GM12874 (cell line): ENCODE measurements at regions not wholly inside any gene's neighbourhood (a gene's known extent, or its start where the extent isn't known, plus 50 kb on each side); places are given as distances from the start of the nearest gene placed in this dataset.

ENCODE experiments used
- TF ChIP-seq, protein P1 (sequence below): IDR thresholded peaks from 2 replicates; pipeline ENCODE4 v1.5.1; 2011; ENCODE audit warnings: low read depth, mild to moderate bottlenecking, control low read depth, low read length, moderate library complexity; ENCODE audit not compliant: insufficient read depth

DNA sequence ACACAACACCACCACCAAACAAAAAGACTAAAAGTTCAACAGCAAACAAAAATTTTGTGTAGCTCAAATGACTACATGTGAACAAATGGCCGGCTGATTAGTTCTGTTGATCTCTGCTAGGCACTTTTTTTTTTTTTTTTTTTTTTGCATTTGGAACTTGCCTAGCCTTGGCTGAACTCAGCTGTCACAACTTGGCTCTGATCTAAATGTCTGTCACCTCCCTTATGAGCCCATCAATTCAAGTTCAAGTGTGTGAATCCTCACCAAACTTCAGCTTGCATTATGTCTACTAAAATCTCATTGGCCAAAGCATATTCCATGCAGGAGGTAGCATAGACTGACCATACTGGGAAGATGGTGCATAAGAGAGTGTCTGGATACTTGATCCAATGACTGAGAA is 606.5 kb upstream of the ADGRL4 start:
- TF ChIP-seq, protein P1, sequence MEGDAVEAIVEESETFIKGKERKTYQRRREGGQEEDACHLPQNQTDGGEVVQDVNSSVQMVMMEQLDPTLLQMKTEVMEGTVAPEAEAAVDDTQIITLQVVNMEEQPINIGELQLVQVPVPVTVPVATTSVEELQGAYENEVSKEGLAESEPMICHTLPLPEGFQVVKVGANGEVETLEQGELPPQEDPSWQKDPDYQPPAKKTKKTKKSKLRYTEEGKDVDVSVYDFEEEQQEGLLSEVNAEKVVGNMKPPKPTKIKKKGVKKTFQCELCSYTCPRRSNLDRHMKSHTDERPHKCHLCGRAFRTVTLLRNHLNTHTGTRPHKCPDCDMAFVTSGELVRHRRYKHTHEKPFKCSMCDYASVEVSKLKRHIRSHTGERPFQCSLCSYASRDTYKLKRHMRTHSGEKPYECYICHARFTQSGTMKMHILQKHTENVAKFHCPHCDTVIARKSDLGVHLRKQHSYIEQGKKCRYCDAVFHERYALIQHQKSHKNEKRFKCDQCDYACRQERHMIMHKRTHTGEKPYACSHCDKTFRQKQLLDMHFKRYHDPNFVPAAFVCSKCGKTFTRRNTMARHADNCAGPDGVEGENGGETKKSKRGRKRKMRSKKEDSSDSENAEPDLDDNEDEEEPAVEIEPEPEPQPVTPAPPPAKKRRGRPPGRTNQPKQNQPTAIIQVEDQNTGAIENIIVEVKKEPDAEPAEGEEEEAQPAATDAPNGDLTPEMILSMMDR: no peak

DNA sequence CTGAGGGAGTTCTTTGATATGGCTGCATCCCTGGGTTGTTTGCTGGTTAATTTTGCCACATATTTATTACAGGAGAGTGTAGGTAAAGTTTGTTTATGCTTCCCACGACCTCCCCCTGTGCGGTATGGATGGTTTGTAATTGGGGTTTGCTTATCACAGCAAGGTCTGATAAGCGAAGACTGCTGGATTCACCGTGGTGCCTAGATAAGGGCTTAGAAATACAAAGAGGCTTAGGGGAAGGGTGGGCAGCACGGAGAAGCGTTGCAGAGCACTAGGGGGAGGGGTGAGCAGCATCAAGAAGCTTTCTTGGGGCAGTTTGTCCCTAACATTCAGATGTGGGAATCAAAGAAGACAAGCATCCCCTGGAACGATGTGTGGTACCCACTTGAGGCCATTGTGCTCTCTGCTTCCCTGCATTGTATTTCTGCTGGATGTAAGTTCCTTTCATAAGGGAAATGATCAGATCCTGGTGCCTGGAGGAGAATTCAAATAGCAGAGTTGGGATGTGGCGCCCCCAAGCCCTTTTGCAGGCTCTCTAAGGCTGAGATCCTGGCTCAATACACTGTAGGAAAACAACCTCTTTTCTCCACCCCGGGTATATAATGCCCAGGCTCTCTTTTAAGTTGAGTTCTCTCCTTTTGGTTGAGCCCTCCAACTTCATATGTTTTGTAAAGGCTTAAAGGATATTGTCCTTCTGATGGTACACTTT is 598.1 kb upstream of the ADGRL4 start:
- TF ChIP-seq, protein P1: no peak

DNA sequence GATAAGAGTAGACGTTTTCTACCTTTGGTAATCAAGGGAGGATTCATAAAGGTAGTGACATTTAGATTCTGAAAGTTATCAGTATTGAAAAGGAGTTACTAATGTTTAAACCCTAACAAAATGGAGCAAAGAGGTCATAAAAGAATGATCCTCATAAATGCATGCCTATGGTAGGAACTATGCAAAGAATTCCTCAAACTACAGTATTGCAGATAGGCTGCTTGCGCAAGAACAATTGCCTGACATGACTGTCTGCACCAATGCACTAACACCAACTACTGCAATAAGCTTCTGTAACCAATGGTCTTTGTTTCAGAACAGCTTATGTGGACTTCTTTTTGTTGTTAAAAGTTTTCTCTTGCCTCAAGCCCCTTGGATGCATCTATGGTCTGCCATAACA is 597.3 kb upstream of the ADGRL4 start:
- TF ChIP-seq, protein P1: no peak

DNA sequence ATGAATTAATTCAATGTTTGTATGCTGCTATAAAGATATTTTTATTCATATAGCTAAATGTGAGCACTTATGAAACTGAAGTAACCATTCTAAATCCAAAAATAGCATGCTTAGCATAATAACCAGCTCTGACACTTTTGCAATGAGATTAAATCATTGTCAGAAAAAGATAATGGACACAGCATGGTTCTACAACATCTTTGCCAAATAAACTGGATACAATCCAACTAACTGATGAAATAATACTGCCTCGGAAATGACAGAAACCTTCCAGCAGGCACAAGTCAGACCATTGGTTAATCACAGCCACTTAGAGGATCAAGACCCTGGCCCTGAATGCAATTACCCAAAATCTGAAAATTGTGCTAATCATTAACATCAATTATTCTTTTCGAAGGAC is 592.7 kb upstream of the ADGRL4 start:
- TF ChIP-seq, protein P1: no peak

GRCh38 chr1:79595931-79596330 is 589.4 kb upstream of the ADGRL4 start:
- TF ChIP-seq, protein P1: no peak

GRCh38 chr1:79594121-79594698 is 587.7 kb upstream of the ADGRL4 start:
- TF ChIP-seq, protein P1: no peak

GRCh38 chr1:79592707-79593106 is 586.2 kb upstream of the ADGRL4 start:
- TF ChIP-seq, protein P1: no peak
